ENCODE measurements at regions not wholly inside any gene's neighbourhood (a gene's known extent, or its start where the extent isn't known, plus 50 kb on each side); places are given as distances from the start of the nearest gene placed in this dataset.

DNA sequence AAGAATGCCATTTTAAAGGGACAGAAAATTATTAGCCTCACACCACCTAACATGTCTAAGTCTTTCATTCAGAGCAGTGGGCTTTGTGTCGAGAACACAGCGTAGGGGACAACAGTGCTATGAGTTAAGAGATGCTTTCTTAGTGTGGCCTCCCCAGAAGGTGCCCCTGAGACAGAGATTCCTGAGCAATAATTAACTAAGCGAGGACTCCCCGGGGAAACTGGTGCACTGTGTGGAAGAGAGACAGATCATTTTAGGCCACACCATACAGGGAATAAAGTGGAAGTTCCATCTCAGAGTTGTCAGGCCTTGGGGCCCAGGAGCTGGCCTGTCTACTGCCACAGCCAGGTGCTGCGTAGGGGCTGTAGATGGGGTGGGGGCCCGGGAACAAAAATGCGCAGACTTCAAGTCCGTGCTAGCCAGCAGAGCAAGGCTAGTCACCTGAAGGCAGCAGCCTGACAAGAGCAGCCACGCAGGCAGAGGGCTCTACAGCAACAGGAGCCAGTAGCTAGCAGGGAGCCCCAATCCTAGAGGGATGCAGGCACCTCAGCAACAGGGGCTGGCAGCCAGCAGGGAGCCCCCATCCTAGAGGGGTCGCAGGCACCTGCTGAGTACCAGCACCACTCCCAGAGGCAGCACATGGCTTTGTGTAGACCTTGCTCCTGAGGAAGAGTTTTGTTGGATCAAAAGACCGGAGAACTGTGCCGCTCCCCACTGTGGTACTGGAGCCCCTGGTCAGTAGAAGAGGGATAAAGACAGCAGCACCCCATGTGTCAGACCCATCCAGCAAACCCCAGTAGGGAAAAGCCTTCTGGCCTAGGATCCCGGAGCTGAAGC is 63.0 kb upstream of the NXT1 start:
- intact Hi-C loops (cut with micrococcal nuclease): no loop called here
- H3K4me3 Mint-ChIP-seq: no peak overlapping the region
- H3K27ac Mint-ChIP-seq: no peak overlapping the region

DNA sequence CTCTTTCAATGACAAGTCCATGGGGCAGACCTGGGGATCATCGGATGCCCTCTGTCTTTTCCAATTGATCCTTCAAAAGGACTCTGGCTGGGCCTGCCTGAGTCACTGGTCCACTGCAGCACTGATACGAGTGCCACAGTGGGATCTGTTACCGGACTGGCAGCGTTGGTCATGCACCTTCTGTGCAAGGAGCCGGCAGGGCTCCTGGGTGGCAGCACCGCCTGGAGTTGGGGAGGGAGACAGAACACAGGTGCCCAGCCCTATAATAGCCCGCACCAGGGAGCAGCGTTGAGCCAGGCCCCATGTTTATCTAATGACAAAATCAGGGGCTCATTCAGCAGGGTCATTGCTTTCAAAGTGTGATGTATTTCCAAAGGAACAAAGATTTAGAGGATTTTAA is 64.2 kb upstream of the NXT1 start:
- no peak overlapping the region for H3K4me3 Mint-ChIP-seq
- peaks cover 8% of the 10 kb centered on the region for H3K27me3 Mint-ChIP-seq
- no peaks in the 10 kb centered on the region for H3K4me1 Mint-ChIP-seq (ENCODE audit: low read depth)
- H3K27ac Mint-ChIP-seq: no peak overlapping the region
- no peaks in the 10 kb centered on the region for H3K9me3 Mint-ChIP-seq
- intact Hi-C loops (cut with micrococcal nuclease): no loop called here
- H3K36me3 Mint-ChIP-seq (ENCODE audit: low read depth): no peaks in the 10 kb centered on the region

More for the DNA sequence above, 63.0 kb upstream of the NXT1 start:
- no peaks in the 10 kb centered on the region for H3K36me3 Mint-ChIP-seq (ENCODE audit: low read depth)
- peaks cover 5% of the 10 kb centered on the region for H3K27me3 Mint-ChIP-seq
- no peaks in the 10 kb centered on the region for H3K9me3 Mint-ChIP-seq
- H3K4me1 Mint-ChIP-seq (ENCODE audit: low read depth): no peaks in the 10 kb centered on the region

DNA sequence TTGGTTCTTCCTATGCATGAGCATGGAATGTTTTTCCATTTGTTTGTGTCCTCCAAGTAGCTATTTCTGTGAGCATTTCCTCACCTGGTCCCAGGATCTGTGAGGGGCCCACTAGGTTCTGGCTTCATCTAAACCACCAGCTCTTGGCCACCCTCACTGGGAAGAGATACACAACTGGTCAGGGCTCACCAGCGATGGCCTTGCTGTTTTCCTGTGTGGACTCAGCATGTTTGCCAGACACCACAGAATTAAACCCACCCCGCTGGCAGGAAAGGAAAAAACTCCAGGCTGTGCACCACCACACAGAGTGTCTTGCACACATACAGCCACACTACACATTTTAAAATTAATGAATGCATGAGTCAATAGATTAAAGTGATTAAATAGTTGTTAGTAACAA is 65.1 kb upstream of the NXT1 start:
- intact Hi-C loops (cut with micrococcal nuclease): no loop called here
- H3K9me3 Mint-ChIP-seq: no peaks in the 10 kb centered on the region
- no peak overlapping the region for H3K4me3 Mint-ChIP-seq
- H3K27ac Mint-ChIP-seq: no peak overlapping the region
- H3K4me1 Mint-ChIP-seq (ENCODE audit: low read depth): no peaks in the 10 kb centered on the region
- no peaks in the 10 kb centered on the region for H3K36me3 Mint-ChIP-seq (ENCODE audit: low read depth)
- peaks cover 5% of the 10 kb centered on the region for H3K27me3 Mint-ChIP-seq

DNA sequence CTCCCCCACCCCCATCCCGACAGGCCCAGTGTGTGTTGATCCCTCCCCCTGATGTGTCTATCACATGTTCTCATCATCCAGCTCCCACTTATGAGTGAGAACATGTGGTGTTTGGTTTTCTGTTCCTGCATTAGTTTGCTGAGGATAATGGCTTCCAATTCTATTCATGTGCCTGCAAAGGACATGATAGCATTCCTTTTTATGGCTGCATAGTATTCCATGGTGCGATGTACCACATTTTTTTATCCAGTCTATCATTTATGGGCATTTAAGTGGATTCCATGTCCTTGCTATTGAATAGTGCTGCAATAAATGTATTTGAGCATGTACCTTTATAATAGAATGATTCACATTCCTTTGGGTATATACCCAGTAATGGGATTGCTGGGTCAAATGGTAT is 66.6 kb upstream of the NXT1 start:
- Mint-ChIP-seq H3K9me3 (no peaks in the 10 kb centered on the region), H3K27me3 (peaks cover 3% of the 10 kb centered on the region), H3K4me1 (ENCODE audit: low read depth) (no peaks in the 10 kb centered on the region), H3K36me3 (ENCODE audit: low read depth) (no peaks in the 10 kb centered on the region), H3K4me3 (no peak overlapping the region), H3K27ac (no peak overlapping the region)
- intact Hi-C loops (cut with micrococcal nuclease): no loop called here

DNA sequence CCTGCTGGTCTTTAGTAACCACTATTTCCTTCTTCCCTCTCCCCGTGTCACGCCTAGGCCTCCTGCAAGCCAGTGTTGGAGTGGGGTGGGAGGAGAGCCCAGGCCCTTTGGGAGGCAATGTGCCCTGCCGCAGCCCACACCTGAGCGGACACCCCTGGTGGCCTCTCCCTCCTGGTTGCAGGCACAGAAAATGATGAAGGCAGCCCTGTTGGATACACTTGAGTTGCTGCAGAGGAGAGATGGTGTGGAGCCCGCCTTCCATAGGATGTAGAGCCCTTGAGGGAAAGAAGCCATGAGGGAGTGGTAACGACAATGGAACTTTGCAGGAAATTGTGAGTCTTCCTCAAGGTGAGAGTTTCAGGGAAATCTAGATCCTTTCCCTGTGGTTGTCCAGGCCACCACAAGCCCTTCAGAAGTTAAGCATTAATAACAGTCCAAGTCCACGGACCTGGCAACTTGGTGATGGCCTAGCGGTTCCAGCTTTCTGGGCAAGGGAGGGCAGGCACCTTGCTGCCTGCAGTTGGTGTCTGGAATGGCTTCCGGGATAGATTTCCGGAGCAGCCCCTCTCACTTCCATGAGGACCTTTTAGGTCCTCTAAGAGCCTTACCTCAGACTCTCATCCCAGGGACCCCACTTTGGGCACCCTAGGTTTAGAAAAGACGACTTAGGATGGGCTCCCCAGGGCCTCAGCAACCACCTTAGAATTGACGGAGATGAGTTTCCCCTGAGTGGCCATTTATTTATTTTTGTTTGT is 67.3 kb upstream of the NXT1 start:
- H3K4me1 Mint-ChIP-seq (ENCODE audit: low read depth): no peaks in the 10 kb centered on the region
- H3K36me3 Mint-ChIP-seq (ENCODE audit: low read depth): no peaks in the 10 kb centered on the region
- no peaks in the 10 kb centered on the region for H3K9me3 Mint-ChIP-seq
- intact Hi-C loops (cut with micrococcal nuclease): no loop called here
- H3K4me3 Mint-ChIP-seq: no peak overlapping the region
- no peak overlapping the region for H3K27ac Mint-ChIP-seq
- peaks cover 3% of the 10 kb centered on the region for H3K27me3 Mint-ChIP-seq

DNA sequence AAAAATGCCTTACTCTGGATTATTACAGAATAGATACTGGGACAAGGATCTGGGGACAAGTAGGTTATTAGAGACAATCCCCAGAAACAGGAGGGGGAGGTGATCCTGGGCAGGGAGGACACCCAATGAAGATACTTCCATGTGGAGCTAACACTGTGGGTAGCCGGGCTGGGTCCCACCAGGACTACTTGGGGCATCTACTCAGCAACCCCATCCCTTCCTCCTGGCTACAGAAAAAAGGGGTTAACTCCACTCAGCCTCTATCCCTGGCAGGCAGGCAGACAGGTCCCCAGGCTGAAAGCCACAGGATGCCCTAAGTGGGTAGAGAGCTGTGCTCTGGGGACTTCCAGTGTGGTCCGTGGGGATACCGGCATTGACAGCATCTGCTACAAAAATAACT is 68.0 kb upstream of the NXT1 start:
- peaks cover under 1% of the 10 kb centered on the region for H3K4me1 Mint-ChIP-seq (ENCODE audit: low read depth)
- intact Hi-C loops (cut with micrococcal nuclease): no loop called here
- no peaks in the 10 kb centered on the region for H3K9me3 Mint-ChIP-seq
- H3K4me3 Mint-ChIP-seq: no peak overlapping the region
- no peaks in the 10 kb centered on the region for H3K36me3 Mint-ChIP-seq (ENCODE audit: low read depth)
- no peak overlapping the region for H3K27ac Mint-ChIP-seq
- peaks cover 3% of the 10 kb centered on the region for H3K27me3 Mint-ChIP-seq

DNA sequence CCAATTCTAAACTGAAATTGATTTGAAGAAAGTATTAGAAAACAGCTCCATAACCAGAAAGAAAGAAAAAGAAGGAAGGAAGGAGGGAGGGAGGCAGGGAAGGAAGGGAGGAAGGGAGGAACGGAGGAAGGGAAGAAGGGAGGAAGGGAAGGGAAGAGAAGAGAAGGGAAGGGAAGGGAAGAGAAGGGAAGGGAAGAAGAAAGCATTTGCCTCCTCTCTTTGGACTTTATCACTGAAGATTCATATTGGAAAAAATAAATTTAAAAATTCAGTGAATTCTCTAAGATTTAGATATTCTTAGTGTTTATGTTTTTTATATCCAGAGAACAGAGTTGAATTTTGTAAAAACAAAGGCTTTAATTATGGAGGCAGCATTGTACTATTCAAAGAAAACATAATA is 68.5 kb upstream of the NXT1 start:
- H3K4me3 Mint-ChIP-seq: no peak overlapping the region
- peaks cover 3% of the 10 kb centered on the region for H3K27me3 Mint-ChIP-seq
- no peaks in the 10 kb centered on the region for H3K9me3 Mint-ChIP-seq
- intact Hi-C loops (cut with micrococcal nuclease): no loop called here
- H3K4me1 Mint-ChIP-seq (ENCODE audit: low read depth): peaks cover 5% of the 10 kb centered on the region
- no peaks in the 10 kb centered on the region for H3K36me3 Mint-ChIP-seq (ENCODE audit: low read depth)
- no peak overlapping the region for H3K27ac Mint-ChIP-seq

DNA sequence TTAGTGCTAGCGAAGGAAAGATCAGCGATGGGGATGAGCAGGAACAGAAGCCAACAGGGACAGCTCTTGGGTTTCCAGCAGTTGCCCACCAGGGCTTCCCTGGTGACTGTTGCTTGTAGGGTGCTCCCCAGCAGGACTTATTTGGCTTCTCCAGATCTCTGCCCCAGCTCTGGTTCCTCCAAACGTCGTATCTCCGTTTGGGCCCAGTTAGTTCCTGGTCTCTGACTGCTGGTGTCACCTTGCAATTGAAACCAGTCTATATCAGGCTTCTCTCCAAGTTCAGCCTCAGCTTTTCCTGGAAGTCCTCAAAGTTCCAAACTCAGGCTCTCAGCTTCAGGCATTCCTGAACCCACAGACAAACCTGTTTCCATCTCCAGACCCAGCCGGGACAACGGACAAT is 70.8 kb upstream of the NXT1 start:
- intact Hi-C loops (cut with micrococcal nuclease): no loop called here
- Mint-ChIP-seq H3K4me3 (no peak overlapping the region), H3K27ac (no peak overlapping the region), H3K4me1 (ENCODE audit: low read depth) (peaks cover 6% of the 10 kb centered on the region), H3K36me3 (ENCODE audit: low read depth) (no peaks in the 10 kb centered on the region), H3K9me3 (no peaks in the 10 kb centered on the region), H3K27me3 (peaks cover 3% of the 10 kb centered on the region)

DNA sequence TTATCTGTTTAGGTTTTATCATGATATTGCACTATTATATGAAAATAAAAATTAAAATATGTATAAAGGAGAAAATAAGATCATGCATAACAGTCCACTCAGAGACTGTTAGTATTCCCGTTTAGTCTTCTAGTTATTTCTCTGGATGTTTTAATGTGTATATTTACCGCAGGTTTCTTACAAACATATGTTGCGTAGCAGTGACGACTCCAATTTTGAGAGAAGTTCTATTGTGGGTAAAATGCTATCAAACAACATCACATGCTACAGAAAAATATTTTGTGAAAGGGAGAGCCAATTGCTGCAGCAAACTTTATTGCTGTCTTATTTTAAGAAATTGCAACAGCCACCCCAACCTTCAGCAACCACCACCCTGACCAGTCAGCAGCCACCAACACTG is 72.4 kb upstream of the NXT1 start:
- Mint-ChIP-seq H3K27me3 (peaks cover 3% of the 10 kb centered on the region), H3K9me3 (no peaks in the 10 kb centered on the region), H3K27ac (no peak overlapping the region)

DNA sequence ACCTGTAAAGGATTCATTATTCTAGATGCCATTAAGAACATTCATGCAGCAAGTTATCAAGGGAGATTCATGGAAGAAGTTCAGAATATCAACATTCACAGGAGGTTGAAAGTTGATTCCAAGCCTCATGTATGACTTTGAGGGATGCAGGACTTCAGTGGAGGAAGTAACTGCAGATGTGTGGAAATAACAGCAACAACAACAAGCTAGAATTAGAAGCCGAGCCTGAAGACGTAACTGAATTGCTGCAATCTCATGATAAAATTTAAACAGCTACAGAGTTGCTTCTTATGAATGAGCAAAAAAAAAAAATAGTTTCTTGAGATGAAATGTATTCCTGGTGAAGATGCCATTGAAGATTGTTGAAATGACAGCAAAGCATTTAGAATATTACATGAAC is 73.3 kb upstream of the NXT1 start:
- peaks cover 6% of the 10 kb centered on the region for H3K4me1 Mint-ChIP-seq (ENCODE audit: low read depth)
- H3K27me3 Mint-ChIP-seq: peaks cover 3% of the 10 kb centered on the region
- H3K4me3 Mint-ChIP-seq: no peak overlapping the region
- intact Hi-C loops (cut with micrococcal nuclease): no loop called here
- no peaks in the 10 kb centered on the region for H3K9me3 Mint-ChIP-seq
- no peaks in the 10 kb centered on the region for H3K36me3 Mint-ChIP-seq (ENCODE audit: low read depth)
- H3K27ac Mint-ChIP-seq: no peak overlapping the region

More for the DNA sequence above, 72.4 kb upstream of the NXT1 start:
- Mint-ChIP-seq H3K36me3 (ENCODE audit: low read depth) (no peaks in the 10 kb centered on the region), H3K4me1 (ENCODE audit: low read depth) (peaks cover 6% of the 10 kb centered on the region), H3K4me3 (no peak overlapping the region)
- intact Hi-C loops (cut with micrococcal nuclease): no loop called here

DNA sequence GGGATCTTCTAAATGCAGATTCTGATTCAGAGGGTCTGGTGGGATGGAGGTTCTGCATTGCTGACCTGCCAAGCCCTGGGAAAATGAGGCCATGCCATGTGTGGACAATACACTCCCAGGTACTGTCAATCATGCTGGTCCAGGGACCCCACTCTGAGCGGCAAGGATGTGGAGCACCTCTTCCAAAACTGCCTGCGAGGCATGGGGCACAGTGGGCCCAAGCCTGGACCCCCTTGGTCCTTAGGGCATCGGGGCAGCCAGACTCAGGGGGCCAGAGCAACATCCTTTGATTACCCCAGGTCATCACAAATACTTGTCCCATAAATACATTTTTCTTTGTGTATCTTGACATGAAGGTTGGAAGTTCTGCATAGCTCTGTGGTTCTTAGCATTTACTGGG is 76.8 kb upstream of the NXT1 start:
- H3K36me3 Mint-ChIP-seq (ENCODE audit: low read depth): no peaks in the 10 kb centered on the region
- H3K27ac Mint-ChIP-seq: no peak overlapping the region
- intact Hi-C loops (cut with micrococcal nuclease): no loop called here
- H3K9me3 Mint-ChIP-seq: peaks cover 3% of the 10 kb centered on the region
- no peaks in the 10 kb centered on the region for H3K27me3 Mint-ChIP-seq
- no peak overlapping the region for H3K4me3 Mint-ChIP-seq
- peaks cover 6% of the 10 kb centered on the region for H3K4me1 Mint-ChIP-seq (ENCODE audit: low read depth)

DNA sequence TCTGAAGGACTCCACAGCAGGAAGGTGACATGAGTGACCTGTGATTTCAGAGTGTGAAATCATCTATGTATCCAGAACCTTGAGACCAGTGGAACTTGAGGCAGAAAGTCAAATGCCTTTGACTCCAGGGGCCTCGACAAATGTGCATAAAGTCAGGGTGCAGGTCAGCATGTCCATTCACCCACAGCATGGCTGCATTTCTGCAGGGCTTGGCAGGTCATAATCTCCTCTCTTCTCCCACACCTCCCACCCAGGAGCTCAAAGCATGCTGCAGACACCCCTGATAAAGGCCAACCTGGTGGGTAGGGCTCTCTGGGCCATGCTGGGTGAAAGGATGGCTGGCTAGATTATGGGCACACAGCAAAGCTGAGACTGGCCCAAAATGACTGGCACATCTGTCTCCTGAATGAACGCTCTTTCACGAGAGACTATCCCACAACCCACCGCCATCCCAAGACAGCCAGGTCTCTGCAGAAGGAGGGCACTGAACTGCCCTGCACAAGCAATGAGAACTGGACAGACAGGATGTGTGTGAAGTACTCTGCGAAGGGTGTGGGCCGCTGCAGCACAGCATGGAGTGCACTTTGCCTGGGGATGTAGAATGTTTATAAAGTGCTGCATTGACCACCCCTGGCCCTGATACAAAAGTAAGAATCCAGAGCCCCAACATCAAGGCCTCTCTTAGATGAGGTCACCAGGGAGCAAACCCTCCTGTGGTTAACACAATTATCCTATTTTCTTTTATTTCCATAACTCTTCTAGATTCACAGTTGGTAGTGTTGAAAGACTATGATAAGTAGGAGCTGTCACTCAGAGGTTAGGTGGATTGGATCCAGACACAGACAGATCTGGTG is 78.2 kb upstream of the NXT1 start:
- intact Hi-C loops (cut with micrococcal nuclease): no loop called here
- Mint-ChIP-seq H3K4me3 (no peak overlapping the region), H3K36me3 (ENCODE audit: low read depth) (no peaks in the 10 kb centered on the region), H3K9me3 (peaks cover 9% of the 10 kb centered on the region), H3K27me3 (no peaks in the 10 kb centered on the region), H3K27ac (no peak overlapping the region), H3K4me1 (ENCODE audit: low read depth) (peaks cover 4% of the 10 kb centered on the region)

DNA sequence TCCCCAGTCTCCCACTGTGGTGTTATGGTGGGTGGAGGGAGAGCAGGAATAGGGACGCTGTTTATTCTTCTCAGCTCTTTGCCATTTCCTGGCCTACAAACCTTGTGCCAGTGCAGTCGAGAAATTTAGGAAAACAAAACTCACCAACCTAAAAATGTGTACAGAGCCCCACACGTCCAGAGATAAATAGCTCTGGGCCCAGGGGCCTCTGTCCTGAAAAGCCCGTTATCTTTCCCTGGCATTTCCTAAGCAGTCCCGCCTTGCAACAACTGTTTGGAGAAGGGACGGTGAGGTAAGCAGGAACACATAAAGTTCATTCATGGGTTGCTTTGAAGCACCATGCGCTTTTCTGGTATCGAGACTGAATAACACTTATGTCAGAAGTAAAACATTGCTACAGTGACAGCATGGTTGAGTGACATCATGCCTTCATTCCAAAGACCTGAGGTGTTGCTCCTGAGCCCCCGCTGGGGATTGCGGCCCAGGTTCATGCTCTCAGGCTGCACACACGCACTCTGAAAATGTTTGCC is 80.1 kb upstream of the NXT1 start:
- H3K9me3 Mint-ChIP-seq: peaks cover 9% of the 10 kb centered on the region
- intact Hi-C loops (cut with micrococcal nuclease): no loop called here
- no peaks in the 10 kb centered on the region for H3K36me3 Mint-ChIP-seq (ENCODE audit: low read depth)
- H3K27me3 Mint-ChIP-seq: no peaks in the 10 kb centered on the region
- H3K27ac Mint-ChIP-seq: no peak overlapping the region
- no peaks in the 10 kb centered on the region for H3K4me1 Mint-ChIP-seq (ENCODE audit: low read depth)
- no peak overlapping the region for H3K4me3 Mint-ChIP-seq

DNA sequence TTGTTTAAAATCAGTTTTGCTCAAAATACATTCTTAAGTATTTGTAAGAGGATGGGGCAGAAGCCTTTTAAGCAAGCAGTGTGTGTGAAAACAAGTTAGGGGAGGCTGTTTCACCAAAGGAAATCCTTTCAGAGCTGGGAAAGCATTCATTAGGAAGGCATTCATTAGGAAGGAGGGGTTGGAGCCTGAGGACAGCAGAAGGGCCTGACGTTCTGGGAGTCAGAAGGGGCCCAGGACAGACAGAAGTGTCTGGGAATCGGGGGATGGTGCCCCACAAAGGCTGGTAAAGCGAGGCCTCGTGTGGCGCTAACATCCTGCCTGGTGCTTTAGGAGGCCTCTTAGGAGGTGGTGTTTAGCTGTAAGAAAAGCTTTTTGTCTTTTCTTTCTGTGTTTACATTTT is 80.6 kb upstream of the NXT1 start:
- Mint-ChIP-seq H3K4me3 (no peak overlapping the region), H3K27ac (no peak overlapping the region), H3K36me3 (ENCODE audit: low read depth) (no peaks in the 10 kb centered on the region), H3K4me1 (ENCODE audit: low read depth) (no peaks in the 10 kb centered on the region), H3K27me3 (no peaks in the 10 kb centered on the region), H3K9me3 (peaks cover 9% of the 10 kb centered on the region)
- intact Hi-C loops (cut with micrococcal nuclease): no loop called here

Data from dendritic cell treated with granulocyte-macrophage colony-stimulating factor and Interleukin-4, amounts not matched to agents 40 ng/mL and 50 ng/mL, for 4 days (primary cell).